Stimulated activated CD4-positive, alpha-beta T cell treated with anti-CD3 and anti-CD28 coated beads, Interleukin-4, amount 100 ng/mL, for 24 hours (primary cell): ENCODE measurements at regions not wholly inside any gene's neighbourhood (a gene's known extent, or its start where the extent isn't known, plus 50 kb on each side); places are given as distances from the start of the nearest gene placed in this dataset.
"Not testable (repeated sequence)": the region's sequence is repeated elsewhere in the genome, so short reads cannot be mapped to it uniquely, and the experiment has no call there.

Experiments
- DNase-seq: peaks from one replicate; pipeline ENCODE4 v3.0.0-alpha.2; 2020

DNA sequence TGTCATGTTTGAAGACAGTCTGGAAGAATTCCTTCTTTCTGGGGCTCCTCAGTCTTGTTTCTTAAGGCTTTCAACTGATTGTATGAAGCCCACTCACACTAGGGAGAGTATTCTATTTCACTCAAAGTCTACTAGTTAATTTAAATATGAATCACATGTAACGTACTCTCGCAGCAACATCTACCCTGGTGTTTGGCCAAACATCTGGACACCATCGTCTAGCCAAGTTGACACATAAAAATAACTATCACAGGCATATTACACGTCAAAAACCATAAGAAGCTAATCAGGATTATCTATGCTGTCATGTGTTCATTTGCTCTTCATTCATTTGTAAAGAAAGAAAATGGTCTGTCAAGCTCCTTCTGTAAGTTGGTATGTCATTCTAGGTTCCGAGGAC, 787.4 kb downstream of the KCNJ2 start:
- no peak for DNase-seq

GRCh38 chr17:70961341-70961740, 792.0 kb downstream of the KCNJ2 start:
- no peak for DNase-seq

DNA sequence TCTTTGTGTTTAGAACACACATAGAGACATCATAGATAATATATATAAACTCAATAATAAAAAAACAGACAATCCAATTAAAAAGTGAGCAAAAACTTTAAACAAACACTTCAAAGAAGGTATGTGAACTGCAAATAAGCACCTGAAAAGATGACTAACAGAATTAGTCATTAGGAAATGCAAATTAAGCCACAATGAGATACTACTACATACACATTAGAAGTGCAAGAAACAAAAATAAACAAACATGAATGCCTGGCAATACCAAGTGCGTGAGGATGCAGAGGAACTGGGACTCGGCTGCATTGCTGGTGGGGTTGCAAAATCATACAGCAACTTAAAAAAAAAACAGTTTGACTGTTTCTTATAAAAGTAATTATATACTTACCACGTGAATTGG, 799.0 kb downstream of the KCNJ2 start:
- no peak for DNase-seq

GRCh38 chr17:70969521-70970034, 800.2 kb downstream of the KCNJ2 start:
- DNase-seq = no peak

- DNase-seq = no peak
These were observed 807.1 kb downstream of the KCNJ2 start for GRCh38 chr17:70976447-70976846.

GRCh38 chr17:70984873-70985272, 815.5 kb downstream of the KCNJ2 start:
- no peak for DNase-seq

DNA sequence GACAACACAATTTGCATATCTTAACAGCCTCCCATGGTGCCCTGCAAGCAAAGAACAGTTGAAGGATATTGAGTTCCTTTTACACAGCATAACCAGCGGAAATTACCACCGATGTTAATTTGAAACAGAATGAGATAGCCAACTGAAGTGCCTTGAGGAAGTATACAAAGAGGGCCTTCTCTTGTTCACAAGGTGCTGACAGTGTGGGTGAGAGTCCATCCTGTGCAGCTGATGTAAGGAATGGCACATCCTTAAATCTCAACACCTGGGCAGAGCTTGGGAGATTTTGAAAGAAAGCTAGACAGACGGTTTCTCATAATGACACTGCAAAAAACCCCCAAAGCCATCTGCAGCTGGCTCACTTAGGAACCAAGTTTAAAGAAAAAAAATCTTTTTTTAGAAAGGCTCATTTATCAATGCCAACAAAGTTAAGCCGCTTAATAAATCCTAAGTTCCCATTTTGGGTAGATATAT, 818.6 kb downstream of the KCNJ2 start:
- no peak for DNase-seq

DNA sequence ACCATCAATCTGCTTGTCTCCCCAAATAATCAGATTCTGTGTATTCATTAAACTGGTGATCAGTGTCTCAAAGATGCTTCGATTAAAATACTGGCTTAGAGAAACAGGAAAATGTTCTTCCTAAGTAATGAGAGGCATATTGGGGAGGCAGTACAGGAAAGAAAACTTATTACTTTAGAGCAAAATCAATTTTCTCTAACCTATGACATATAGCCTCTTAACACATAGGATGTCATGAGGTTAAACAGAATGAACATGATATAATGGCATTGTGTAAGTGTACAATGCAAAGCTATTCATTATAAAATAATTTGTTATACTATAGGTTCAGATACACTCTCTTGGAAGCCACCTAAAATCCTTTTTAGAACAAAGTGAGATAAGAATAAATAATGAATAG, 819.3 kb downstream of the KCNJ2 start:
- no peak for DNase-seq

GRCh38 chr17:70989280-70989679, 819.9 kb downstream of the KCNJ2 start:
- DNase-seq = no peak

DNA sequence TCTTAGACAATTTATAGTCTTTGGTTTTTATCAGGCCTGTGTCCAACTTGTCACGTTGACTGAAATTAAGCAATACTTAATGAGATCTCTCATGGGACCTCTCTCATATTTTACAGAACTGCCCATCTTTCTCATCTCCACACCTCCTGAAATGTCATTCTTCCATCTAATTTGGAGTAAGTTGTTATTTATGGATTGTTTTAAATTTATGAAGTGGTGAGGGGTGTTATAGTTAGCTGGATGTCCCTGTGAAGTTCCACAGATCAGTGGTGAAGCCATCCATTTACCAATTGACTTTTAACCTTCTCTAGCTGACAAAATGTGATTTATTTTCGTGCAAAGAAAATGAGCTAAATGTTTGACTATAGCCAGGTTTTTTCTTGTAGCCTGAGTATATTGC, 824.9 kb downstream of the KCNJ2 start:
- DNase-seq = no peak

GRCh38 chr17:70995997-70996396, 826.7 kb downstream of the KCNJ2 start:
- no peak for DNase-seq

- no peak for DNase-seq
These were observed 834.4 kb downstream of the KCNJ2 start for GRCh38 chr17:71003736-71004135.

DNA sequence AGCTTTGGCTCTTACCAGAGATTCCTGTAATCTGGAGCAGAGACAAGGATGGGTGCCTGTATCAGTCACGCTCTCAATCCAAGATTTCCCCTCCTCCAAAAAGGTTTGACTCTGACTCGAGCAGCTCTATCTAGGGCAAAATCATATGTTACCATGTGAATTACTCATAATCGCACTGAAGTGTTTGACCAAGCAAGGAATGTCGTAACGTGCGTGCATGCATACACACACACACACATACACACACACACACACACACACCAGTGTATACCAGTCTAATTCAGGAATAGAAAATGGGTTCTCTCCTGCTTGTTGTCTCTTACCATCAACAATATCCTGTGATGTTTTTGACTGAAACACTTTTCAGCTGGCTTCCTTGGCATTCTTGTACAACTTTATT, 835.1 kb downstream of the KCNJ2 start:
- no peak for DNase-seq

- DNase-seq = no peak
These were observed 842.1 kb downstream of the KCNJ2 start for GRCh38 chr17:71011391-71011790.

GRCh38 chr17:71019699-71020098, 850.4 kb downstream of the KCNJ2 start:
- no peak for DNase-seq

DNA sequence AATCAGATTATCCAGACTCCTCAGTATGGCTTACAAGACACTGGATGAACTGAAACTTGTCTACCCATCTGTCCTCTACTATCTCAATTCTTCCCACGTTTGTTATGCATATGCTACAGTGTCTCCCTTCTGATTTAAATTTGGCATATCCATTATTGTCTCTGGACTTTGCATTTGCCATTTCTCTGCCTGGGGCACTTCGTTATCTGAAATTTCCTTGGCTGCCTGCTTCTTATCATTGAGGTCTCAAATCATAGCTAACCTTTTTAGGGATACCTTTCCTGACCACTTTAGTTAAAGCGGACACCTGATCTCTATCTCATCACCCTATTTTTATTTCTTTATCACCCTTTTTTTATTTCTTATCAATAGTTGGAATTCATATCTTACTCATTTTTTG, 853.4 kb downstream of the KCNJ2 start:
- no peak for DNase-seq

DNA sequence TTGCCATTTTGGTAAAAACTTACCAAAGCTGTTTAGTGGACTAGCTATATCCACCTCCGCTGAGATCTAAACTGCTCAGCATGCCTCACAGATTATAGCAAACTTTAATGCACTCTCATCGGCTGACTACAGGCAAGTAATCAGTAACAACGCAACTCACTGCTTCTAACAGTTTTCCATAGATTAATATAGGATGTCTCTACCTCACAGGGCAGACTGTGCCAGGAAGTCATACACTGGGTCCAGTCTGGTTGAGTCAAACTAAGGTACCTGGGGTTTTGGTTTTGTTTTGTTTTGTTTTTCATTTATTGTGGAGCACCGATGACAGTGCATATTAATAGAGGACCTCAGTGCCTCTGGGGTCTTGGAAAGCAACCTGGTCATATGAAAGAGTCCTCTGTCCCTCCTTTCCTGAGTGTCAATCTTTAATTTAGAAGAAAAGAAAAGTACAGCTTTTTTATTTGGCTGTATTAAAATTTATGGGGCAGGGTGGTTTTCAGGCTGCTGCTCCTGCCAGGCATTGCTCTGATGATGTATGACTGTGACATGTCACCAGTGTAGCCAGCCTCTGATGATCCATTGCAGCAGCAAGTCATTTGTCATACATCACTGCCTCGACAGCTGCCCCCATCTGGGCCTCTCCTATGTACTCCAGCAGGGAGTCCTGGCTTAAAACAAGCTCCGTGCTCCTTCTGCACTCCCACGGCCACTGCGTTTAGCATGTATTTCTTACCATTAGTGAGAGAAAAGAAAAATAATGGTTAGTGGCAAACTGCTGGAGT, 854.1 kb downstream of the KCNJ2 start:
- DNase-seq = no peak

- no peak for DNase-seq
These were observed 854.8 kb downstream of the KCNJ2 start for GRCh38 chr17:71024172-71024571.

DNA sequence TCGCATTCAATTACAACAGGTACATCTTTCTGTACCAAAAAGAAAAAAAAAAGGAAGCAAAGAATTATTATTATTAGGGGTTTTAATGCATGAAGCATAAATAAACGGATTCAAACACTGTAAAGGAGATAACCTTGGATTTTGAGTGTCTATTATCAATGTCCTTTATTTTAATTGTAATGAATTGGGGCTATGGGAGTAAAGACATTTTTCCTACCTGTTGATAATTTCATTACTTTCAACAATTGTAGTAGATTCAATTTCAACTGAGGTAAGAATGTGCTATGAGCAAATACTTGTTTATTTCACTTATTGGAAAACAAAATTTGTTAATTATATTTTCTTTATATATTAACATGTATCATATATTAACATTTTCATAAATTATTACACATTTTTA, 855.6 kb downstream of the KCNJ2 start:
- no peak for DNase-seq

DNA sequence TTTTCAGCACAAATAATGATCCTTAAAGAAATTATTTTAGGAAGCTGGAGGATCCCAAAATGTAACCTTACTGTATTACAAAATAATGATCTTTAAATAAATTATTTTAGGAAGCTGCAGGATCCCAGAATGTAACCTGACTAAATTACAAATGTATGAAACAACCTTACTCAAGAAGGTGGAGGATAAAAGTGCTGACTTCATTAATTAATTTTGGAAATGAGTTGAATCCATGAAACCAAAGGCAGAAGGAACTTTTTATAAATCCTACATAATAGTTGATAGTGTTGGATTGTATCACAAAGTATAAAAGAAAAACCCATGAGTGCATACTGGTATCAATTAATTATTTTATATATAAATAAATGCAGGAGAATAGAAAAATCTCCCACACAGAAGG, 859.9 kb downstream of the KCNJ2 start:
- DNase-seq = no peak

- not testable (repeated sequence) for DNase-seq
These were observed 862.0 kb downstream of the KCNJ2 start for GRCh38 chr17:71031286-71031685.

- no peak for DNase-seq
These were observed 863.5 kb downstream of the KCNJ2 start for GRCh38 chr17:71032746-71033273.

DNA sequence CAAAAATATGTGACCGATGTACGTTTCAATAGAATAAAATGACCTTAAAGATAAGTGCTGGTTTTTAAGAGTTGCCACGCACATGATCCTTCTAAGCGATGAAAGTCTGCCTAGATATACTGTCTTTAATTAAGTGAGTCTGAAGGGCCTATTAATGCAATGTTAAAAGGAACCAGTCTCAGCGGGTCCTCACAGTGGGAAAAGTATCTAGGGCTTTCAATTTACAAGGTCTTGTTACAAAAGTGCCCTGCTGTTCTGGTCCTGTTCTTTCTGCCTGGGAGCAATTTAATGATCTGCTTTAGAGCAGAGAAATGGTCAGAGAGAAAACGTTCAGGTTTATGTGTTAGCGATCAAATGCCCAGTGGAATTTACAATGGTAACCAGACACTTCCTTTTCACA, 864.0 kb downstream of the KCNJ2 start:
- DNase-seq = no peak

DNA sequence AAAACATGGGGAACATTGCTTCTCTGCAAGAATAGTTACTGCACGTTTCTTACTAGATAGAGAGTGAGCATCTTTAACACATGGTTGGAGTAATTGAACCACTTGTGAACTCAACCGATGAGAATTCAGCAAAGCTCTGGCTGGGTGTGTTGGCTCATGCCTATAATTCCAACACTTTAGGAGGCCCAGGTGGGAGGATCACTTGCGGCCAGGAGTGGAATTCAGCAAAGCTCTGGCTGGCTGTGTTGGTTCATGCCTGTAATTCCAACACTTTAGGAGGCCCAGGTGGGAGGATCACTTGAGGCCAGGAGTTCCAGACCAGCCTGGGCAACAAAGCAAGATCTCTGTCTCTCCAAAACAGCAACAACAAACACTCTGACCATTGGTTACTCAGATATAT, 865.9 kb downstream of the KCNJ2 start:
- DNase-seq = no peak

- DNase-seq = no peak
These were observed 868.1 kb downstream of the KCNJ2 start for GRCh38 chr17:71037386-71037785.
